Thoracic aorta (tissue), 2 donors: ENCODE measurements at regions not wholly inside any gene's neighbourhood (a gene's known extent, or its start where the extent isn't known, plus 50 kb on each side); places are given as distances from the start of the nearest gene placed in this dataset.

ENCODE experiments used
- ATAC-seq: fragments of 150-250 bp; one replicate; pipeline ENCODE4 v1.8.0; 2017; ENCODE audit warnings: low read depth; ENCODE audit not compliant: insufficient number of reproducible peaks, low FRiP score
- DNase-seq: peaks from one replicate; pipeline ENCODE4 v3.0.0-alpha.2; 2020; ENCODE audit warnings: low spot score
- H3K27ac ChIP-seq, 2 donors: fragments of 200-600 bp; sonication (generic); 1 replicate in 1 of 2; 2 replicates in 1 of 2; pipeline ENCODE4 v1.5.1; 2016; ENCODE audit warnings: mild to moderate bottlenecking in 2 of 2, moderate library complexity in 2 of 2
- H3K27me3 ChIP-seq: fragments of 200-600 bp; sonication (generic); replicated peaks from 2 replicates; pipeline ENCODE4 v1.6.0; 2016; ENCODE audit warnings: mild to moderate bottlenecking; ENCODE audit not compliant: insufficient read depth
- H3K36me3 ChIP-seq: fragments of 200-600 bp; sonication (generic); one replicate; pipeline ENCODE4 v1.5.1; 2016
- H3K4me1 ChIP-seq, 2 donors: fragments of 200-600 bp; sonication (generic); 1 replicate in 1 of 2; 2 replicates in 1 of 2; pipeline versions ENCODE4 v1.5.1 to v1.6.0; 2016; ENCODE audit warnings: low read depth in 2 of 2, mild to moderate bottlenecking in 1 of 2; ENCODE audit not compliant: control insufficient read depth in 1 of 2
- H3K4me3 ChIP-seq: fragments of 200-600 bp; sonication (generic); 2 replicates; pipeline ENCODE4 v1.5.1; 2016; ENCODE audit warnings: mild to moderate bottlenecking
- H3K9me3 ChIP-seq: fragments of 200-600 bp; sonication (generic); 2 replicates; pipeline ENCODE4 v1.5.1; 2016
- CTCF ChIP-seq: fragments of 200-600 bp; sonication (generic); IDR thresholded peaks from one replicate; pipeline ENCODE4 v1.5.1; 2019; ENCODE audit warnings: antibody characterized with exemption

- no peaks in the 10 kb centered on the region for H3K4me1 ChIP-seq
- no peak overlapping the region for H3K4me3 ChIP-seq
- DNase-seq = no peak
- ATAC-seq = no peak
- no peaks in the 10 kb centered on the region for H3K9me3 ChIP-seq
- TF ChIP-seq CTCF = no peak
- no peaks in the 10 kb centered on the region for H3K27me3 ChIP-seq
- no peak overlapping the region for H3K27ac ChIP-seq
- no peaks in the 10 kb centered on the region for H3K36me3 ChIP-seq
Measured at GRCh38 chr13:95367309-95367843, 66.1 kb upstream of the ABCC4 start.

GRCh38 chr13:95368998-95369397, 67.7 kb upstream of the ABCC4 start:
- H3K27me3 ChIP-seq = no peaks in the 10 kb centered on the region
- TF ChIP-seq CTCF = no peak

GRCh38 chr13:95375706-95376105, 74.5 kb upstream of the ABCC4 start:
- DNase-seq (no peak), ATAC-seq (no peak)
- no peak overlapping the region for H3K27ac ChIP-seq
- H3K36me3 ChIP-seq = no peaks in the 10 kb centered on the region
- H3K4me3 ChIP-seq = no peak overlapping the region
- TF ChIP-seq CTCF = no peak
- no peaks in the 10 kb centered on the region for H3K4me1 ChIP-seq
- no peaks in the 10 kb centered on the region for H3K9me3 ChIP-seq
- H3K27me3 ChIP-seq = no peaks in the 10 kb centered on the region

More at GRCh38 chr13:95368998-95369397, 67.7 kb upstream of the ABCC4 start:
- no peak for DNase-seq
- Histone ChIP-seq H3K36me3 (no peaks in the 10 kb centered on the region), H3K4me1 (no peaks in the 10 kb centered on the region), H3K9me3 (no peaks in the 10 kb centered on the region), H3K4me3 (no peak overlapping the region), H3K27ac (no peak overlapping the region)
- ATAC-seq = no peak

GRCh38 chr13:95378603-95379002, 77.4 kb upstream of the ABCC4 start:
- Histone ChIP-seq H3K27ac (no peak overlapping the region), H3K4me1 (no peaks in the 10 kb centered on the region), H3K27me3 (no peaks in the 10 kb centered on the region), H3K9me3 (no peaks in the 10 kb centered on the region), H3K36me3 (no peaks in the 10 kb centered on the region), H3K4me3 (no peak overlapping the region)
- ATAC-seq (no peak), DNase-seq (no peak)
- TF ChIP-seq CTCF = no peak

GRCh38 chr13:95380468-95381211, 79.4 kb upstream of the ABCC4 start:
- H3K27ac ChIP-seq = no peak overlapping the region
- H3K4me3 ChIP-seq = peak overlapping the region; percentile 2
- no peak for ATAC-seq
- H3K4me1 ChIP-seq = no peaks in the 10 kb centered on the region
- H3K9me3 ChIP-seq = no peaks in the 10 kb centered on the region
- no peak for DNase-seq
- no peaks in the 10 kb centered on the region for H3K27me3 ChIP-seq
- H3K36me3 ChIP-seq = no peaks in the 10 kb centered on the region
- peak; percentile 63 for TF ChIP-seq CTCF
